GM12891 (cell line): ENCODE measurements at regions not wholly inside any gene's neighbourhood (a gene's known extent, or its start where the extent isn't known, plus 50 kb on each side); places are given as distances from the start of the nearest gene placed in this dataset.
"Not testable (repeated sequence)": the region's sequence is repeated elsewhere in the genome, so short reads cannot be mapped to it uniquely, and the experiment has no call there.

ENCODE experiments used
- DNase-seq: peaks from one replicate; pipeline ENCODE4 v3.0.0; 2011; ENCODE audit warnings: low spot score; ENCODE audit not compliant: insufficient read length
- FAIRE-seq: peaks from 2 replicates; lab custom pipeline; 2011; peaks lifted over from hg19 to GRCh38; lab: Jason Lieb, UNC
- PAX5 ChIP-seq: IDR thresholded peaks from 2 replicates; pipeline ENCODE4 v1.6.1; 2011; ENCODE audit warnings: low read length, moderate library complexity, mild to moderate bottlenecking; ENCODE audit not compliant: insufficient read depth, severe bottlenecking
- POLR2A ChIP-seq: IDR thresholded peaks from 2 replicates; pipeline ENCODE4 v1.6.1; 2011; ENCODE audit warnings: low read depth, low read length, control low read depth
- POLR2AphosphoS5 ChIP-seq: IDR thresholded peaks from 2 replicates; pipeline ENCODE4 v1.6.1; 2011; ENCODE audit warnings: low read depth, low read length, control low read depth
- POU2F2 ChIP-seq: IDR thresholded peaks from 2 replicates; pipeline ENCODE4 v1.6.1; 2011; ENCODE audit warnings: low read depth, mild to moderate bottlenecking, control low read depth, low read length, moderate library complexity
- SPI1 ChIP-seq: IDR thresholded peaks from 2 replicates; pipeline ENCODE4 v1.6.1; 2011; ENCODE audit warnings: low read depth, low read length, control low read depth
- TAF1 ChIP-seq: IDR thresholded peaks from 2 replicates; pipeline ENCODE4 v1.6.1; 2011; ENCODE audit warnings: low read depth, low read length, control low read depth

DNA sequence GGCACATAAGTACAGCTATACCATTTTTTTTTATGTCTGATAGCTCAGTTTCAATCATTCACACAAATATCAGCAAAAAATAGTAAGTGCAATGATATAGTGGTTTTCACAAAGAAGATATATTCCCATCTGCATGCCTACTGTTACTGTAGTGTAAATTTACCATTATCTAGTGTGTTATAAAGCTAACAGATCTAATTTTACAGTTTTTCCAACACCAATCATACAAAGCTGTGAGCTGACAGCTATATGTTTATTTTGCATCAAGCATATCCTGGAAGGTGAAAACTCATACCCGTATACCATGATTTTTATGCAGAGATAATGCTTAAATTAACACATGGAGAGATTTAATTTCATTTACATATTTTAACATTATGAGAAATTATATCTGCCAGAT, 89.9 kb upstream of the HAPLN1 start:
- no peak for TF ChIP-seq POLR2A
- no peak for TF ChIP-seq POLR2AphosphoS5
- no peak for TF ChIP-seq PAX5
- TF ChIP-seq SPI1 = no peak
- no peak for TF ChIP-seq TAF1
- TF ChIP-seq POU2F2 = no peak
- FAIRE-seq (no peak), DNase-seq (no peak)

DNA sequence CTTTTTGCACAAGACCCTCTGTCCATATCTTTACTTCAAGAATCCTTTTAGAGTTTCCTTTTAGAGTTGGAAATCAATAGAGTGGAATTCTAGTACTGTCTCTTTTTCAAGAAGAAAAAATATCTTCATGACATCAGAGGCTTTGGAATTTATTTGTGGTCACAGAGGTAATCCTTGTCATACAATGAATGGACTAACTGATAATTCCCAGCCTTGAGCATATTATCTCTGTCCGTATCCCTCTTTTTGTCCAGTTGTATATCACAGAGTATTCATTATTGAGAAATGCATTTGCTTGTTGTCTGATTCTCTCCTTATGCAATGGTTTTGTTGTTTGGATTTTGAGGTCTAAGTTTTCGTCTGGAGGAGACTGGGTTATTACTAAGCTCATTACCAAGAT, 82.0 kb upstream of the HAPLN1 start:
- DNase-seq (no peak), FAIRE-seq (no peak)
- TF ChIP-seq PAX5 (no peak), SPI1 (no peak), POLR2A (no peak), TAF1 (no peak), POLR2AphosphoS5 (no peak), POU2F2 (no peak)

GRCh38 chr5:83800201-83800600, 79.5 kb upstream of the HAPLN1 start:
- no peak for FAIRE-seq
- no peak for DNase-seq
- TF ChIP-seq POLR2A (no peak), PAX5 (no peak), TAF1 (no peak), POLR2AphosphoS5 (no peak), POU2F2 (no peak), SPI1 (no peak)

DNA sequence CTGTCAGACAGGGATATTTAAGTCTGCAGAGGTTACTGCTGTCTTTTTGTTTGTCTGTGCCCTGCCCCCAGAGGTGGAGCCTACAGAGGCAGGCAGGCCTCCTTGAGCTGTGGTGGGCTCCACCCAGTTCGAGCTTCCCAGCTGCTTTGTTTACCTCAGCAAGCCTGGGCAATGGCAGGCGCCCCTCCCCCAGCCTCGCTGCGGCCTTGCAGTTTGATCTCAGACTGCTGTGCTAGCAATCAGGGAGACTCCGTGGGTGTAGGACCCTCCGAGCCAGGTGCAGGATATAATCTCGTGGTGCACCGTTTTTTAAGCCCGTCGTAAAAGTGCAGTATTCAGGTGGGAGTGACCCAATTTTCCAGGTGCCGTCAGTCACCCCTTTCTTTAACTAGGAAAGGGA, 78.4 kb upstream of the HAPLN1 start:
- FAIRE-seq, DNase-seq: not testable (repeated sequence)

DNA sequence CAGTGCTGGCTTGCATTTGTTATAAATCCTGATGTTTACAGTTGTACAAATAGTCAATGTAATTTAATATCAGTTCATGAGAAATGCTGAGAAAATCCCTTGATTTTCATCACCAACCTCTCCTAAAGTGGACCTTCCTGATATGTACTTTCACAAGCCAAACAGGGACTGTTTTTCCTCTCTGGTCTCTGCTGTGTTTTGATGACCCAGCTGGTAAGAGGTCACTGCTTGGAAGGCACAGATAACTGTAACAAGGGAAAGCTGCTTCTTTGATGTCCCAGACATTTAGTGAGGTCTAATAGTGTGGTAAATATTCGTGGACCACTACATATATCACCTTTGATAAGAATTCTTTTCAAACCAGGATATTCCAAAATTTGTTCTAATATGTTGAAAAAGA, 68.7 kb upstream of the HAPLN1 start:
- FAIRE-seq (no peak), DNase-seq (no peak)
- no peak for TF ChIP-seq POU2F2
- TF ChIP-seq SPI1 = no peak
- TF ChIP-seq TAF1 = no peak
- TF ChIP-seq PAX5 = no peak
- no peak for TF ChIP-seq POLR2AphosphoS5
- no peak for TF ChIP-seq POLR2A

DNA sequence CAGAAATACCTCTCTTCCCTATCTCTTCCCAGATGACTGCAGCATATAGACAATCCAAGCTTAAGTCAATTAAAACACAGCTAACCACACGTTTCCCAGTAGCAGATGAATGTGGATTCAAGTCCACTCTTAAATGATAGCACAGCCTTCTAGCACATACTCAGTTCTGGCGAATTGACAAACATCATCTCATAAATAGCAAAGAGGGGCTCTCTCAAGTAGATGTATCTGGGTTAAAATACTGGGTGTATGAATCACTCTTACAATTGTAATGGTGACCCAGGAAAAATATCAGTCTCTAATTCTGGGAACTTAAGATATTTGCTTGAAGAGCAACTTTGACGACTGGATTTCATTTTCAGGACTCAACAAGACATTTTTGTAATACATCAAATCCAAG, 67.0 kb upstream of the HAPLN1 start:
- TF ChIP-seq POU2F2 (no peak), POLR2A (no peak), PAX5 (no peak), SPI1 (no peak), POLR2AphosphoS5 (no peak), TAF1 (no peak)
- DNase-seq (no peak), FAIRE-seq (no peak)

- DNase-seq (no peak), FAIRE-seq (no peak)
- TF ChIP-seq POLR2A (no peak), POLR2AphosphoS5 (no peak), POU2F2 (no peak), TAF1 (no peak), SPI1 (no peak), PAX5 (no peak)
Measured at GRCh38 chr5:83785176-83785668, 64.6 kb upstream of the HAPLN1 start.

DNA sequence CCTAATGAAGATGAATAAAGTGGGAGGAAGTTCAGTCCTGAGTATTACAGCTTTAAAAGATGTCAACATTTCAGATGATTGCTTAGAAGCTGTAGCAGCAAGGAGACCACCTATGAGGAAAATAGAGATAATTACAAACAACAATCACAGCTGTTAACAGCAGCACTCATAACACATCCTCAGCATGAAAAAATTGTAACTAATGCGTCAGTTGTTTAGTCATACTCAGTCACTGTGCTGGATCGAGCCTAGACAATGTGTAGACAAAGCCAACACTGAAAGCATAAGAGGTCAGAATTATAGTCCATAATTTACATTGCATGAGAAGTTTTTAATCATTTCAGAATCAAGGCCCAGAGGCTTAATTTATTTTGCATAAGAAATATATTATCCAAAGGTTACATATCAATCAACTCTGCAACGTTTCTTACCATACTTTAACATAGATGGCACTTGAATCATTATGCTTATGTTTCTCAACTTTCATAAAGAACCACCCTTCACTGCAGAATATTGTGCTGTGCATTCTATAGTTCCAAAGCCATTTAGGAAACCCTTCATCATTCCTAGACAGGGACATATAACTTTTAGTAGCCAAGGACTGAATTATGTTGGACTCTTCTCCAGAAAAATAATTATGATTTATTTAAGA, 60.2 kb upstream of the HAPLN1 start:
- FAIRE-seq (no peak), DNase-seq (no peak)
- TF ChIP-seq POLR2AphosphoS5 (no peak), TAF1 (no peak), PAX5 (no peak), POU2F2 (no peak), POLR2A (no peak), SPI1 (no peak)

- DNase-seq (no peak), FAIRE-seq (no peak)
- no peak for TF ChIP-seq PAX5
- no peak for TF ChIP-seq TAF1
- no peak for TF ChIP-seq POLR2AphosphoS5
- TF ChIP-seq SPI1 = no peak
Measured at GRCh38 chr5:83777856-83778255, 57.2 kb upstream of the HAPLN1 start.

GRCh38 chr5:83776437-83777031, 55.9 kb upstream of the HAPLN1 start:
- TF ChIP-seq PAX5 = no peak
- no peak for TF ChIP-seq POU2F2
- no peak for TF ChIP-seq POLR2A
- TF ChIP-seq SPI1 = no peak
- TF ChIP-seq POLR2AphosphoS5 = no peak
- TF ChIP-seq TAF1 = no peak
- FAIRE-seq = no peak
- no peak for DNase-seq
